ENCODE measurements at regions not wholly inside any gene's neighbourhood (a gene's known extent, or its start where the extent isn't known, plus 50 kb on each side); places are given as distances from the start of the nearest gene placed in this dataset.
A peak's percentile ranks its signal among the peaks of the same experiment; 100 is the strongest.

DNA sequence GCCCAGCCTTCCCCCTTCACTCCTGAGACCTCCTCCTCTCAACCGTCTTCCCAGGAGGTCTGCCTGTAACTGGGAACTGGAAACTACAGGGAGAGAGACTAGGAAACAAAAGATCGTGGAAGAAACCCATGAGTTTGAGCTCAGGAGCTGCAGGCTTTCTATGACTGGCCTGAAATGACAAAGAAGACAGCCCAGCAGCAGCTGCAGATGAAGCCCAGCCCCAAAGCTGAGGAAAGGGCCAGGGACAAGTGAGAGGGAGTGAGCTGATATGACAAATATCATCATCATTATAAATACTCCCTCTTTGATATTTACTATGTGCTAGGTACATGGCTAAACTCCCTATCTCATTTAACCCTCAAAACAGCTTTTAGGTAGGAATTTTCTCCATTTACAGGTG lies 142.6 kb upstream of the CTTNBP2NL start:
- Histone ChIP-seq H3K27ac (ENCODE audit: insufficient read length, low read depth, low read length) (no peak overlapping the region), H2BK5ac (ENCODE audit: insufficient read length, low read length) (no peak overlapping the region), H4K8ac (replicated peaks; ENCODE audit: insufficient read length, low read depth, low read length) (no peak overlapping the region), H3K56ac (ENCODE audit: insufficient read length, low read depth, low read length) (no peak overlapping the region), H3K27me3 (ENCODE audit: insufficient read depth, low read length) (no peaks in the 10 kb centered on the region), H2BK12ac (ENCODE audit: insufficient read length, low read depth, low read length) (no peak overlapping the region), H3K4ac (ENCODE audit: low read depth, low read length) (no peak overlapping the region), H2BK15ac (ENCODE audit: low read depth, low read length) (no peak overlapping the region), H3K79me2 (ENCODE audit: insufficient read depth, low read length) (no peaks in the 10 kb centered on the region), H4K5ac (ENCODE audit: insufficient read length, low read depth, low read length) (no peak overlapping the region), H3K14ac (ENCODE audit: insufficient read depth, low read length) (no peak overlapping the region), H3T11ph (ENCODE audit: low read length) (no peak overlapping the region), H2BK120ac (ENCODE audit: low read depth, low read length, poor library complexity, severe bottlenecking) (no peak overlapping the region), H3K23me2 (ENCODE audit: insufficient read length, low read depth, low read length, poor library complexity, severe bottlenecking) (no peaks in the 10 kb centered on the region), H3K4me2 (ENCODE audit: insufficient read depth, insufficient read length, low read length) (no peak overlapping the region), H4K20me1 (ENCODE audit: control insufficient read depth, insufficient read depth, insufficient read length) (no peaks in the 10 kb centered on the region), H2AFZ (ENCODE audit: low read length) (no peak overlapping the region), H3K79me1 (ENCODE audit: insufficient read depth, low read depth, low read length, poor library complexity, severe bottlenecking) (no peaks in the 10 kb centered on the region), H2AK5ac (ENCODE audit: insufficient read length, low read length) (no peak overlapping the region), H3K18ac (ENCODE audit: insufficient read length, low read depth, low read length) (no peak overlapping the region), H3K9me3 (ENCODE audit: control insufficient read depth, low read depth, low read length) (no peaks in the 10 kb centered on the region), H4K91ac (ENCODE audit: insufficient read length, low read depth, low read length) (no peak overlapping the region), H3K9ac (ENCODE audit: extremely low read depth, insufficient read length, low read length) (no peak overlapping the region), H2BK20ac (ENCODE audit: low read depth, low read length, poor library complexity, severe bottlenecking) (no peak overlapping the region), H3K4me1 (ENCODE audit: insufficient read depth, low read length) (no peaks in the 10 kb centered on the region), H3K23ac (ENCODE audit: insufficient read length, low read depth, low read length) (no peak overlapping the region)
- no peaks in the 10 kb centered on the region for H3K9me3 Mint-ChIP-seq
- H3K27me3 Mint-ChIP-seq (ENCODE audit: low read depth): peaks cover 14% of the 10 kb centered on the region
- DNase-seq: no peak
- H3K36me3 Mint-ChIP-seq (ENCODE audit: insufficient read depth in 1 of 3, low read depth in 3 of 3): no peaks in the 10 kb centered on the region
- H3K4me3 Mint-ChIP-seq: no peak overlapping the region
- WGBS (ENCODE audit: extremely low coverage, insufficient read length, low lambda C conversion rate): no CpG with 5 or more reads among the region's 2 CpGs
- TF ChIP-seq, protein P1, sequence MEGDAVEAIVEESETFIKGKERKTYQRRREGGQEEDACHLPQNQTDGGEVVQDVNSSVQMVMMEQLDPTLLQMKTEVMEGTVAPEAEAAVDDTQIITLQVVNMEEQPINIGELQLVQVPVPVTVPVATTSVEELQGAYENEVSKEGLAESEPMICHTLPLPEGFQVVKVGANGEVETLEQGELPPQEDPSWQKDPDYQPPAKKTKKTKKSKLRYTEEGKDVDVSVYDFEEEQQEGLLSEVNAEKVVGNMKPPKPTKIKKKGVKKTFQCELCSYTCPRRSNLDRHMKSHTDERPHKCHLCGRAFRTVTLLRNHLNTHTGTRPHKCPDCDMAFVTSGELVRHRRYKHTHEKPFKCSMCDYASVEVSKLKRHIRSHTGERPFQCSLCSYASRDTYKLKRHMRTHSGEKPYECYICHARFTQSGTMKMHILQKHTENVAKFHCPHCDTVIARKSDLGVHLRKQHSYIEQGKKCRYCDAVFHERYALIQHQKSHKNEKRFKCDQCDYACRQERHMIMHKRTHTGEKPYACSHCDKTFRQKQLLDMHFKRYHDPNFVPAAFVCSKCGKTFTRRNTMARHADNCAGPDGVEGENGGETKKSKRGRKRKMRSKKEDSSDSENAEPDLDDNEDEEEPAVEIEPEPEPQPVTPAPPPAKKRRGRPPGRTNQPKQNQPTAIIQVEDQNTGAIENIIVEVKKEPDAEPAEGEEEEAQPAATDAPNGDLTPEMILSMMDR (conservative IDR thresholded peaks at IDR 0.05): no peak
- H3K27ac Mint-ChIP-seq: peak overlapping the region in 1 of 3 experiments; percentile 42; a peak in 1 of 7 replicates
- peaks cover 7% of the 10 kb centered on the region in 2 experiments for H3K4me1 Mint-ChIP-seq

Measured in H9 (cell line).